ENCODE measurements at regions not wholly inside any gene's neighbourhood (a gene's known extent, or its start where the extent isn't known, plus 50 kb on each side); places are given as distances from the start of the nearest gene placed in this dataset.

DNA sequence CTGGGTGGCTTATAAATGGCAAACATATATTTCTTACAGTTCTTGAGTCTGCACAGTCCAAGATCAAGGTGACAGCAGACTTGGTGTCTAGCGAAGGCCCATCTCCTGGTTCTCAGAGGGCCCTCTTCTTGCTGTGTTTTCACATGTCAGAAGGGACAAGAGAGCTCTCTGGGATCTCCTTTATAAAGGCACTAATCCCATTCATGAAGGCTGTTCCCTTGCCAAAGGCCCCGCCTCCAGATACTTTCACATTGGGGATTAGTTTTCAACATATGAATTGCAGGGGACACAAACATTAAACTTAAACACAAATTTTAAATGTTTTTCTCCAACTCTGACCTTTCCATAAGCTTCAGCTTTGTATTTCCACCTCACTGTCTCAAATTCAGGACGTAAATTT is 1135.0 kb upstream of the TENM3 start:
- TF ChIP-seq, protein P1, sequence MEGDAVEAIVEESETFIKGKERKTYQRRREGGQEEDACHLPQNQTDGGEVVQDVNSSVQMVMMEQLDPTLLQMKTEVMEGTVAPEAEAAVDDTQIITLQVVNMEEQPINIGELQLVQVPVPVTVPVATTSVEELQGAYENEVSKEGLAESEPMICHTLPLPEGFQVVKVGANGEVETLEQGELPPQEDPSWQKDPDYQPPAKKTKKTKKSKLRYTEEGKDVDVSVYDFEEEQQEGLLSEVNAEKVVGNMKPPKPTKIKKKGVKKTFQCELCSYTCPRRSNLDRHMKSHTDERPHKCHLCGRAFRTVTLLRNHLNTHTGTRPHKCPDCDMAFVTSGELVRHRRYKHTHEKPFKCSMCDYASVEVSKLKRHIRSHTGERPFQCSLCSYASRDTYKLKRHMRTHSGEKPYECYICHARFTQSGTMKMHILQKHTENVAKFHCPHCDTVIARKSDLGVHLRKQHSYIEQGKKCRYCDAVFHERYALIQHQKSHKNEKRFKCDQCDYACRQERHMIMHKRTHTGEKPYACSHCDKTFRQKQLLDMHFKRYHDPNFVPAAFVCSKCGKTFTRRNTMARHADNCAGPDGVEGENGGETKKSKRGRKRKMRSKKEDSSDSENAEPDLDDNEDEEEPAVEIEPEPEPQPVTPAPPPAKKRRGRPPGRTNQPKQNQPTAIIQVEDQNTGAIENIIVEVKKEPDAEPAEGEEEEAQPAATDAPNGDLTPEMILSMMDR (IDR thresholded peaks at IDR 0.05) = no peak
- no peak for TF ChIP-seq POLR2A (IDR thresholded peaks at IDR 0.05)
